ENCODE measurements at regions not wholly inside any gene's neighbourhood (a gene's known extent, or its start where the extent isn't known, plus 50 kb on each side); places are given as distances from the start of the nearest gene placed in this dataset.

GRCh38 chr10:44859546-44860285, 51.4 kb upstream of the TMEM72 start:
- TF ChIP-seq POLR2AphosphoS5 (IDR thresholded peaks at IDR 0.05; ENCODE audit: low read depth, low read length) (no peak), POLR2A (IDR thresholded peaks at IDR 0.05; ENCODE audit: low read depth, low read length) (no peak), TAF1 (IDR thresholded peaks at IDR 0.05; ENCODE audit: low read depth, low read length) (no peak), POU2F2 (IDR thresholded peaks at IDR 0.05; ENCODE audit: low read depth, low read length) (no peak), PAX5 (IDR thresholded peaks at IDR 0.05; ENCODE audit: insufficient read depth, low read length, severe bottlenecking) (no peak)

All from GM12891 (cell line).